ENCODE measurements at regions not wholly inside any gene's neighbourhood (a gene's known extent, or its start where the extent isn't known, plus 50 kb on each side); places are given as distances from the start of the nearest gene placed in this dataset.
"Not testable (repeated sequence)": the region's sequence is repeated elsewhere in the genome, so short reads cannot be mapped to it uniquely, and the experiment has no call there.

GRCh38 chr14:56065199-56065598 is 53.0 kb upstream of the PELI2 start:
- in situ Hi-C loops (cut with MboI; ENCODE audit: low sequenced_read_pairs); H2AK9ac ChIP-seq (replicated peaks; ENCODE audit: low read depth, low read length, poor library complexity); H2AFZ ChIP-seq (replicated peaks; ENCODE audit: low read length, poor library complexity); H3K23ac ChIP-seq (ENCODE audit: low read depth, low read length); H2BK15ac ChIP-seq (ENCODE audit: low read depth, low read length); H3K4me2 ChIP-seq (ENCODE audit: low read depth, low read length); H3K18ac ChIP-seq (ENCODE audit: low read depth, low read length); H3K9me3 ChIP-seq (ENCODE audit: control insufficient read depth, insufficient read depth, low read length); H4K8ac ChIP-seq (ENCODE audit: low read depth in 2 of 2, low read length in 2 of 2); H2AK5ac ChIP-seq (ENCODE audit: low read depth, low read length); H3K14ac ChIP-seq (replicated peaks; ENCODE audit: low read depth, low read length); H3K27me3 ChIP-seq (ENCODE audit: control insufficient read depth, insufficient read depth, low read length); H3K56ac ChIP-seq (ENCODE audit: extremely low read depth, insufficient read depth, low read length); H2BK120ac ChIP-seq (ENCODE audit: low read depth, low read length); H3K36me3 ChIP-seq (ENCODE audit: control insufficient read depth, insufficient read depth, low read length); H2BK20ac ChIP-seq (ENCODE audit: low read depth, low read length); dilution Hi-C loops (cut with HindIII; ENCODE audit: low sequenced_read_pairs, unreplicated experiment); CTCF ChIA-PET; BruUV-seq (replicated peaks); H3K9ac ChIP-seq (ENCODE audit: low read depth, low read length); H4K5ac ChIP-seq (ENCODE audit: low read depth, low read length); H3K27ac ChIP-seq (ENCODE audit: insufficient read depth, low read length); H3K79me1 ChIP-seq (ENCODE audit: low read depth in 1 of 2, low read length in 2 of 2); H3K4me3 ChIP-seq (ENCODE audit: insufficient read depth, low read depth, low read length); H3K4ac ChIP-seq (ENCODE audit: low read depth, low read length); POLR2A ChIA-PET (ENCODE audit: unreplicated experiment); intact Hi-C loops (cut with micrococcal nuclease); H4K91ac ChIP-seq (ENCODE audit: insufficient read depth, low read depth, low read length); ATAC-seq (ENCODE audit: low read depth); H4K20me1 ChIP-seq (ENCODE audit: insufficient read depth, low read length); DNase-seq; H3K9me1 ChIP-seq (ENCODE audit: insufficient read depth, low read length); H3K4me1 ChIP-seq (ENCODE audit: control insufficient read depth, insufficient read depth, low read length); H2BK5ac ChIP-seq (ENCODE audit: low read depth, low read length, poor library complexity, severe bottlenecking): not testable (repeated sequence)
- no CpG with 5 or more reads among the region's 4 CpGs for WGBS, 2 experiments (ENCODE audit: extremely low coverage in 2 of 2, insufficient read length in 1 of 2)
